ENCODE measurements at regions not wholly inside any gene's neighbourhood (a gene's known extent, or its start where the extent isn't known, plus 50 kb on each side); places are given as distances from the start of the nearest gene placed in this dataset.

- no peak for DNase-seq
Observed at GRCh38 chr10:47107007-47107747, 192.8 kb upstream of the GDF10 start.

- DNase-seq, result no peak
Observed at GRCh38 chr10:47109906-47110305, 190.1 kb upstream of the GDF10 start.

GRCh38 chr10:47111329-47111862, 188.6 kb upstream of the GDF10 start:
- no peak for DNase-seq

GRCh38 chr10:47112612-47113011, 187.4 kb upstream of the GDF10 start:
- DNase-seq, result no peak

GRCh38 chr10:47113907-47114500, 186.0 kb upstream of the GDF10 start:
- DNase-seq, result no peak

- DNase-seq, result no peak
Observed at GRCh38 chr10:47114680-47115186, 185.3 kb upstream of the GDF10 start.

- no peak for DNase-seq
Observed at GRCh38 chr10:47115322-47115721, 184.7 kb upstream of the GDF10 start.

- DNase-seq, result no peak
Observed at GRCh38 chr10:47116445-47116844, 183.6 kb upstream of the GDF10 start.

- no peak for DNase-seq
Observed at GRCh38 chr10:47118326-47118725, 181.7 kb upstream of the GDF10 start.

GRCh38 chr10:47121336-47121735, 178.7 kb upstream of the GDF10 start:
- DNase-seq, result no peak

- DNase-seq, result no peak
Observed at GRCh38 chr10:47123716-47124288, 176.2 kb upstream of the GDF10 start.

- no peak for DNase-seq
Observed at GRCh38 chr10:47127188-47127785, 172.7 kb upstream of the GDF10 start.

- DNase-seq, result no peak
Observed at GRCh38 chr10:47130491-47130890, 169.5 kb upstream of the GDF10 start.

- no peak for DNase-seq
Observed at GRCh38 chr10:47133871-47134570, 166.0 kb upstream of the GDF10 start.

GRCh38 chr10:47136866-47137265, 163.1 kb upstream of the GDF10 start:
- DNase-seq, result no peak

GRCh38 chr10:47137311-47137851, 162.6 kb upstream of the GDF10 start:
- DNase-seq, result no peak

- DNase-seq, result no peak
Observed at GRCh38 chr10:47139121-47139520, 160.9 kb upstream of the GDF10 start.

GRCh38 chr10:47140761-47141348, 159.1 kb upstream of the GDF10 start:
- DNase-seq, result no peak

- no peak for DNase-seq
Observed at GRCh38 chr10:47141349-47141748, 158.6 kb upstream of the GDF10 start.

- no peak for DNase-seq
Observed at GRCh38 chr10:47143072-47143471, 156.9 kb upstream of the GDF10 start.

GRCh38 chr10:47143473-47143872, 156.5 kb upstream of the GDF10 start:
- no peak for DNase-seq

GRCh38 chr10:47144525-47144924, 155.5 kb upstream of the GDF10 start:
- no peak for DNase-seq

All from stimulated activated CD4-positive, alpha-beta T cell treated with anti-CD3 and anti-CD28 coated beads, Interleukin-12 subunit alpha, Interleukin-12 subunit beta, amount 100 ng/mL, for 4 hours (primary cell).